ENCODE measurements at regions not wholly inside any gene's neighbourhood (a gene's known extent, or its start where the extent isn't known, plus 50 kb on each side); places are given as distances from the start of the nearest gene placed in this dataset.

DNA sequence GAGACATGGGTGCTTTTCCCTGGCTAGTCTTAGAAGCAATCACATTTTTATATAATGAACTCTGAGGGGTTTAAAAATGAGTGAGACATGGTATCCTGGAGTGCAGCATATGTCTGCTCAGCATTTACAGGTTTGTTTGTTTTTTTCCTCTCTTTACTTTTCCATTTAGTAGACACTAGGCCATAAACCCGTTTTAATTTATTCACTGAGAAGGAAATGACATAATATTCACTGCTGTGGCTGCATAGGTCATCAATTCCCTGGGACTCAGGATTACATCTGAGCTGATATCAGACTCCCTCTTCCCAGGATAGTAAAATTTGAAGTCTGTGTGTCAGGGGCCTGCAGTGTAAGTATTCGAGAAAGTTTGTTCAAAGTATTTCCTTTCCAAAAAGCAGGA is 178.9 kb upstream of the SPRY1 start:
- no peak for DNase-seq (ENCODE audit: low read depth)
- H3K4me3 ChIP-seq (ENCODE audit: low read length), result no peak overlapping the region
- TF ChIP-seq, protein P1, sequence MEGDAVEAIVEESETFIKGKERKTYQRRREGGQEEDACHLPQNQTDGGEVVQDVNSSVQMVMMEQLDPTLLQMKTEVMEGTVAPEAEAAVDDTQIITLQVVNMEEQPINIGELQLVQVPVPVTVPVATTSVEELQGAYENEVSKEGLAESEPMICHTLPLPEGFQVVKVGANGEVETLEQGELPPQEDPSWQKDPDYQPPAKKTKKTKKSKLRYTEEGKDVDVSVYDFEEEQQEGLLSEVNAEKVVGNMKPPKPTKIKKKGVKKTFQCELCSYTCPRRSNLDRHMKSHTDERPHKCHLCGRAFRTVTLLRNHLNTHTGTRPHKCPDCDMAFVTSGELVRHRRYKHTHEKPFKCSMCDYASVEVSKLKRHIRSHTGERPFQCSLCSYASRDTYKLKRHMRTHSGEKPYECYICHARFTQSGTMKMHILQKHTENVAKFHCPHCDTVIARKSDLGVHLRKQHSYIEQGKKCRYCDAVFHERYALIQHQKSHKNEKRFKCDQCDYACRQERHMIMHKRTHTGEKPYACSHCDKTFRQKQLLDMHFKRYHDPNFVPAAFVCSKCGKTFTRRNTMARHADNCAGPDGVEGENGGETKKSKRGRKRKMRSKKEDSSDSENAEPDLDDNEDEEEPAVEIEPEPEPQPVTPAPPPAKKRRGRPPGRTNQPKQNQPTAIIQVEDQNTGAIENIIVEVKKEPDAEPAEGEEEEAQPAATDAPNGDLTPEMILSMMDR (IDR thresholded peaks at IDR 0.05; ENCODE audit: insufficient read depth, low read depth, low read length, missing control alignments), result no peak

GRCh38 chr4:123218981-123219380 is 177.6 kb upstream of the SPRY1 start:
- no peak overlapping the region for H3K4me3 ChIP-seq (ENCODE audit: low read length)
- TF ChIP-seq, protein P1 (IDR thresholded peaks at IDR 0.05; ENCODE audit: insufficient read depth, low read depth, low read length, missing control alignments), result no peak
- DNase-seq (ENCODE audit: low read depth), result no peak

DNA sequence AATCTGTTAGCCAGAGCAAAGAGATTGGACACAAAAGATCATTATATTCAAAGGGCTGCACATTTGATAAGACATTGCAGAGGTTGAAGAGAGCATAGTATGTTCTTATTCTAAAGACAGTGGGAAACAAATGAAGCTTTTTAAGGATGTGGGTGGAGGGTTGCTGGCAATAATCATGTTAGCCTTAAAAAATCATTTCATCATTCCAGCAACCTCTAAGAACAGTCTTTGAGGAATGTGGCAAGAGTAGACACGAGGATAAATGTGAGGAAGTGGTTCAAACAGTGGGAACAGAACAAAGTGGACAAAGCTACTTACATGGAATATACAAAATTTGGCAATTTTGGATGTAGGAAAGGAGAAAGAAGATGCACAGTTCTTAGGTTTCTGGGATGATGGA is 167.3 kb upstream of the SPRY1 start:
- H3K4me3 ChIP-seq (ENCODE audit: low read length), result no peak overlapping the region
- TF ChIP-seq, protein P1 (IDR thresholded peaks at IDR 0.05; ENCODE audit: insufficient read depth, low read depth, low read length, missing control alignments), result no peak
- no peak for DNase-seq (ENCODE audit: low read depth)

DNA sequence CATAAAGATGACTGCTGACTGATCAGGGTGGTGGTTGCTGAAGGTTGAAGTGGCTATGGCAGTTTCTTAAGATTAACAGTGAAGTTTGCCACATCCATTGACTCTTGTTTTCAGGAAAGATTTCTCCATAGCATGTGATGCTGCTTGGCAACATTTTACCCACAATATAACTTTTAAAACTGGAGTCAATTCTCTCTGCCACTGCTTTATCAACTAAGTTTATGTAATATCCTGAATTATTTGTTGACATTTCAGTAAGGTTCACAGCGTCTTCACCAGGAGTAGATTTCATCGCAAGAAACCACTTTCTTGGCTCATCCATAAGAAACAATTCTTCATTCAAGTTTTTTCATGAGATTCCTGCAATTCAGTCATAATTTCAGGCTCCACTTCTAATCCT is 166.5 kb upstream of the SPRY1 start:
- TF ChIP-seq, protein P1 (IDR thresholded peaks at IDR 0.05; ENCODE audit: insufficient read depth, low read depth, low read length, missing control alignments), result no peak
- no peak overlapping the region for H3K4me3 ChIP-seq (ENCODE audit: low read length)
- DNase-seq (ENCODE audit: low read depth), result no peak

DNA sequence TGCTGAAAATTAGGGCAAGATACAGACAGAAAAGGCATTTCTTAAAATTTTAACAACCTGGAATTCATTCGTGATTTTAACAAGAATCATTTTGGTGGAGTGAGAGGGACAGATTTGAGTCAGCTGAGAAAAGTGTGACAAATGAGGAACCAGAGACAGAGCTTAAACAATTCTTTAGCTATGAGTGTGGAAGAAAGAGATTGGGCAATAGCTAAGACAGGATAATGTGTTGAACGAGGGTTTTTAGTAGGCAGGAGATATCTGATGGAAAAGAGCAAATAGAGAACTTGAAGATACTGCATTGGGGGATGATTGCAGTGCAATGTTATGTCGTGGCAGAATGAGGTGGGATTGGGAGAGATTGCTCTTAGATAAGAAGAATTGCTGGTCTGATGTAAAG is 164.2 kb upstream of the SPRY1 start:
- TF ChIP-seq, protein P1 (IDR thresholded peaks at IDR 0.05; ENCODE audit: insufficient read depth, low read depth, low read length, missing control alignments), result no peak
- DNase-seq (ENCODE audit: low read depth), result peak; percentile 62
- no peak overlapping the region for H3K4me3 ChIP-seq (ENCODE audit: low read length)

GRCh38 chr4:123233136-123233768 is 163.3 kb upstream of the SPRY1 start:
- TF ChIP-seq, protein P1 (IDR thresholded peaks at IDR 0.05; ENCODE audit: insufficient read depth, low read depth, low read length, missing control alignments), result no peak
- no peak overlapping the region for H3K4me3 ChIP-seq (ENCODE audit: low read length)
- DNase-seq (ENCODE audit: low read depth), result no peak

- TF ChIP-seq, protein P1 (IDR thresholded peaks at IDR 0.05; ENCODE audit: insufficient read depth, low read depth, low read length, missing control alignments), result no peak
- no peak for DNase-seq (ENCODE audit: low read depth)
- H3K4me3 ChIP-seq (ENCODE audit: low read length), result no peak overlapping the region
Observed at GRCh38 chr4:123234955-123235354, 161.6 kb upstream of the SPRY1 start.

All from epithelial cell of esophagus (primary cell).